MM.1S (cell line): ENCODE measurements at regions not wholly inside any gene's neighbourhood (a gene's known extent, or its start where the extent isn't known, plus 50 kb on each side); places are given as distances from the start of the nearest gene placed in this dataset.

Source experiments
- EZH2 ChIP-seq: fragments of 300-600 bp; sonication (generic); optimal IDR thresholded peaks from 2 replicates; pipeline ENCODE3; 2017; ENCODE audit warnings: low read depth, mild to moderate bottlenecking, antibody characterized with exemption, low read length, mixed read lengths
- EZH2phosphoT487 ChIP-seq: fragments of 300-600 bp; sonication (generic); IDR thresholded peaks from 2 replicates; pipeline ENCODE4 v1.6.1; 2018; ENCODE audit warnings: antibody characterized with exemption, low read length
- TF ChIP-seq, protein P1 (sequence below): fragments of 300-600 bp; sonication (generic); IDR thresholded peaks from 2 replicates; pipeline ENCODE4 v1.5.1; 2016; ENCODE audit warnings: antibody characterized with exemption, low read length, mixed read lengths

DNA sequence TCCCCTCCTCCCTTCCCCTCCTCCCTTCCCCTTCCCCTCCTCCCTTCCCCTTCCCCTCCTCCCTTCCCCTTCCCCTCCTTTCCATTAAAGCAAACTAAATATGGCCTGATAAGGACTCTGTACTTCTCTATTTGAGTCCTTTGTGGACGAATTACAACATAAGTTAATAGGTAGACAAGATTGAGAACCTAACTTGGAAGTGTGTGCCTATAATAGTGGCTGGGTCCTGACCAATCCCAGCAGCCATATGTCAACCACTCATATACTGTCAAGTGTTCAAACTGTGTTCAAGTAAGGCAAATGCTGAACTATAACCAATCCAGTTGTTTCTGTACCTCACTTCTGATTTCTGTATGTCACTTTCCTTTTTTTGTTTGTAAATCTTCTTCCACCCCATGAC lies 97.1 kb upstream of the RBMS1 start:
- TF ChIP-seq EZH2 (no peak), EZH2phosphoT487 (no peak)
- TF ChIP-seq, protein P1, sequence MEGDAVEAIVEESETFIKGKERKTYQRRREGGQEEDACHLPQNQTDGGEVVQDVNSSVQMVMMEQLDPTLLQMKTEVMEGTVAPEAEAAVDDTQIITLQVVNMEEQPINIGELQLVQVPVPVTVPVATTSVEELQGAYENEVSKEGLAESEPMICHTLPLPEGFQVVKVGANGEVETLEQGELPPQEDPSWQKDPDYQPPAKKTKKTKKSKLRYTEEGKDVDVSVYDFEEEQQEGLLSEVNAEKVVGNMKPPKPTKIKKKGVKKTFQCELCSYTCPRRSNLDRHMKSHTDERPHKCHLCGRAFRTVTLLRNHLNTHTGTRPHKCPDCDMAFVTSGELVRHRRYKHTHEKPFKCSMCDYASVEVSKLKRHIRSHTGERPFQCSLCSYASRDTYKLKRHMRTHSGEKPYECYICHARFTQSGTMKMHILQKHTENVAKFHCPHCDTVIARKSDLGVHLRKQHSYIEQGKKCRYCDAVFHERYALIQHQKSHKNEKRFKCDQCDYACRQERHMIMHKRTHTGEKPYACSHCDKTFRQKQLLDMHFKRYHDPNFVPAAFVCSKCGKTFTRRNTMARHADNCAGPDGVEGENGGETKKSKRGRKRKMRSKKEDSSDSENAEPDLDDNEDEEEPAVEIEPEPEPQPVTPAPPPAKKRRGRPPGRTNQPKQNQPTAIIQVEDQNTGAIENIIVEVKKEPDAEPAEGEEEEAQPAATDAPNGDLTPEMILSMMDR: no peak
